Spinal cord (tissue), 9 donors: ENCODE measurements at regions not wholly inside any gene's neighbourhood (a gene's known extent, or its start where the extent isn't known, plus 50 kb on each side); places are given as distances from the start of the nearest gene placed in this dataset.

Experiments used
- DNase-seq, 6 donors: peaks; one replicate each; pipeline versions ENCODE4 v3.0.0 to v3.0.0-alpha.2; 2013 to 2015; ENCODE audit warnings: low spot score in 6 of 6, low read depth in 4 of 6
- H3K27ac ChIP-seq: one replicate; pipeline ENCODE4 v1.5.1; 2013; ENCODE audit warnings: low read depth, low read length, control low read depth
- H3K27me3 ChIP-seq: one replicate; pipeline ENCODE4 v1.6.1; 2013; ENCODE audit warnings: low read length; ENCODE audit not compliant: control insufficient read depth, insufficient read depth
- H3K36me3 ChIP-seq: one replicate; pipeline ENCODE4 v1.6.1; 2013; ENCODE audit warnings: low read length; ENCODE audit not compliant: control insufficient read depth, insufficient read depth
- H3K4me1 ChIP-seq: one replicate; pipeline ENCODE4 v1.6.1; 2013; ENCODE audit warnings: low read length; ENCODE audit not compliant: control insufficient read depth, insufficient read depth
- H3K4me3 ChIP-seq: one replicate; pipeline ENCODE4 v1.5.1; 2013; ENCODE audit warnings: low read depth, low read length, control low read depth
- H3K9me3 ChIP-seq: one replicate; pipeline ENCODE4 v1.6.1; 2013; ENCODE audit warnings: low read length; ENCODE audit not compliant: control insufficient read depth, insufficient read depth
- WGBS: methylation state at CpG from one replicate; pipeline ENCODE4 v1.1.5; 2013; ENCODE audit warnings: missing lambda C conversion rate; ENCODE audit not compliant: insufficient coverage; 5-methylcytosine and 5-hydroxymethylcytosine counted together
- donor health status: healthy.

GRCh38 chr10:55400075-55400849, 599.2 kb upstream of the PCDH15 start:
- Histone ChIP-seq H3K27me3 (no peaks in the 10 kb centered on the region), H3K9me3 (no peaks in the 10 kb centered on the region), H3K4me3 (no peak overlapping the region), H3K4me1 (no peaks in the 10 kb centered on the region), H3K27ac (no peak overlapping the region), H3K36me3 (no peaks in the 10 kb centered on the region)
- WGBS = 75% methylated on average over 1 of the region's 3 CpGs
- no peak for DNase-seq

GRCh38 chr10:55398497-55398882, 597.5 kb upstream of the PCDH15 start:
- H3K9me3 ChIP-seq = no peaks in the 10 kb centered on the region
- no peak overlapping the region for H3K27ac ChIP-seq

GRCh38 chr10:55397777-55398496, 596.9 kb upstream of the PCDH15 start:
- Histone ChIP-seq H3K4me1 (no peaks in the 10 kb centered on the region), H3K36me3 (no peaks in the 10 kb centered on the region), H3K9me3 (no peaks in the 10 kb centered on the region), H3K4me3 (no peak overlapping the region), H3K27me3 (no peaks in the 10 kb centered on the region), H3K27ac (no peak overlapping the region)
- WGBS = 63% methylated on average over 6 of the region's 7 CpGs
- no peak for DNase-seq

More at GRCh38 chr10:55398497-55398882, 597.5 kb upstream of the PCDH15 start:
- Histone ChIP-seq H3K27me3 (no peaks in the 10 kb centered on the region), H3K4me3 (no peak overlapping the region), H3K4me1 (no peaks in the 10 kb centered on the region), H3K36me3 (no peaks in the 10 kb centered on the region)
- peak in 2 of 6 donors; percentile 11 to 60 for DNase-seq
- no CpG with 5 or more reads among the region's 1 CpG for WGBS

GRCh38 chr10:55378196-55378595, 577.2 kb upstream of the PCDH15 start:
- H3K4me3 ChIP-seq = no peak overlapping the region
- no peaks in the 10 kb centered on the region for H3K27me3 ChIP-seq
- H3K4me1 ChIP-seq = no peaks in the 10 kb centered on the region
- no peaks in the 10 kb centered on the region for H3K36me3 ChIP-seq
- no peak overlapping the region for H3K27ac ChIP-seq
- WGBS = no CpG with 5 or more reads among the region's 1 CpG
- no peaks in the 10 kb centered on the region for H3K9me3 ChIP-seq
- DNase-seq = no peak

DNA sequence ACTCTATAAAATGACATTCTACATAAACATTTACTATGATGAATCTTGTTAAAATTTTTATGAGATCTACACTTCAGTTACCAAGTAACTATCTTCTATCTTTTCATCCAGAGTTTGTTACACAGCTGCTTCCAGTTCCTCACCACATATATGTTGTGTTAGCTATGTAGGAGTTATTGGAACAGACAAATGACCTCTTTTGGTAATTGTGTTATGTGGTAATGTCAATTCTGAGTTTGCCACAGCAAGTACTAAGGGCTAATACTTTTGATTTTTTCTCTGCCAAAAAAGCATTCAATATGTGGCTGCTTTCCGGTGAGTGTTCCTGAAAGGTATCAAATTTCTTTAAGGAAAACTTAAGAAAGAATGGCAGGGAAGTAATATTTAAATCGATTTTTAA, 573.9 kb upstream of the PCDH15 start:
- Histone ChIP-seq H3K27ac (no peak overlapping the region), H3K4me1 (no peaks in the 10 kb centered on the region), H3K36me3 (no peaks in the 10 kb centered on the region), H3K9me3 (no peaks in the 10 kb centered on the region), H3K27me3 (no peaks in the 10 kb centered on the region), H3K4me3 (no peak overlapping the region)
- WGBS = 82% methylated on average over 2 of the region's 2 CpGs
- DNase-seq = no peak

DNA sequence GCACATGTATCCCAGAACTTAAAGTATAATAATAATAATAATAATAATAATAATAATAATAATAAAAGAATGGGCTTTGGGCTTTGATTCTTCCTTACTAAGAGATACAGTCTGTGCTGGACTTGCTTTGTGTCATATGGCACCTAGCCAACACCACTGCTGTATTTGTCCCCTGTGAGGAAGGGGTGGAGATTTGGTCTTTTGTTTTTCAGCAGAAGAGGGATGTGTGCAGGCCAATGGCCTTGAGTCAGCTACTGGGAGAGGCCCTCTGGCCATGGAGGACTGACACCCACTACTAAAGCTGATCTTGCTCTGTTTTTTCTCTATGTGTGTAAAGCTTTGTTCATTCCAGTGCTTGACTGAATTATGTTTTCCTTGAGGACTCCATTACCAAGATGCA, 573.0 kb upstream of the PCDH15 start:
- Histone ChIP-seq H3K4me1 (no peaks in the 10 kb centered on the region), H3K27me3 (no peaks in the 10 kb centered on the region)

GRCh38 chr10:55369670-55370420, 568.8 kb upstream of the PCDH15 start:
- H3K4me3 ChIP-seq = no peak overlapping the region
- H3K9me3 ChIP-seq = no peaks in the 10 kb centered on the region
- peak in 3 of 6 donors; percentile 5 to 84 (median 9) for DNase-seq
- WGBS = no CpG with 5 or more reads among the region's 1 CpG
- no peaks in the 10 kb centered on the region for H3K27me3 ChIP-seq
- H3K4me1 ChIP-seq = no peaks in the 10 kb centered on the region
- no peak overlapping the region for H3K27ac ChIP-seq
- H3K36me3 ChIP-seq = no peaks in the 10 kb centered on the region

More for the DNA sequence above, 573.0 kb upstream of the PCDH15 start:
- Histone ChIP-seq H3K4me3 (no peak overlapping the region), H3K27ac (no peak overlapping the region), H3K9me3 (no peaks in the 10 kb centered on the region), H3K36me3 (no peaks in the 10 kb centered on the region)
- peak in 1 of 6 donors; percentile 8 for DNase-seq

DNA sequence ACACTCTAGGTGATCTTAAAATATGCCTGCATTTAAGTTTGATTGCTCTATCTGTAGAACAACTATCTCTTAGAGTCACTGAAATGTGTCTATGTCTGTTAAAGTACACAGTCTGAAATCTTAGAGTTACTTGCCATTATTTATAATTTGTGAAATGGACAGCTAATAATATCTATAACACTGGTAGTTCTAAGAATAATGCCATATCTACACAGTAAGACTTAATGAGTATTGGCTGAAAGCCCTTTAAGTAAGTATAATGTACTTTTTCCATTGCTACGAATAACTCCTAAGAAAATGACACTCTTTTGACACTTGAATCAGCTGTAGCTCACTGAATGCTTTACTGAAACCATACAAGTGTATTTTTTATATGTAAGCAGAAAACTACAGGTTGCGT, 567.4 kb upstream of the PCDH15 start:
- no peak overlapping the region for H3K27ac ChIP-seq
- H3K4me1 ChIP-seq = no peaks in the 10 kb centered on the region
- H3K9me3 ChIP-seq = no peaks in the 10 kb centered on the region
- H3K4me3 ChIP-seq = no peak overlapping the region
- H3K27me3 ChIP-seq = no peaks in the 10 kb centered on the region
- DNase-seq = no peak
- no peaks in the 10 kb centered on the region for H3K36me3 ChIP-seq
- no CpG with 5 or more reads among the region's 2 CpGs for WGBS

- H3K27ac ChIP-seq = no peak overlapping the region
- H3K4me1 ChIP-seq = no peaks in the 10 kb centered on the region
- H3K9me3 ChIP-seq = no peaks in the 10 kb centered on the region
- no peak for DNase-seq
- no peaks in the 10 kb centered on the region for H3K36me3 ChIP-seq
- H3K27me3 ChIP-seq = no peaks in the 10 kb centered on the region
- H3K4me3 ChIP-seq = no peak overlapping the region
These were observed 566.5 kb upstream of the PCDH15 start for GRCh38 chr10:55367555-55367954.
